Liver (tissue), 8 donors: ENCODE measurements at regions not wholly inside any gene's neighbourhood (a gene's known extent, or its start where the extent isn't known, plus 50 kb on each side); places are given as distances from the start of the nearest gene placed in this dataset.

Experiments used
- DNase-seq: peaks from one replicate; pipeline ENCODE4 v3.0.0-alpha.2; 2017; ENCODE audit warnings: low spot score
- H3K27ac ChIP-seq, 2 donors: one replicate each; pipeline ENCODE4 v1.7.0; 2013; ENCODE audit warnings: inconsistent platforms in 2 of 2, low read length in 2 of 2, control low read depth in 1 of 2, low read depth in 1 of 2, mild to moderate bottlenecking in 1 of 2
- H3K27me3 ChIP-seq, 4 donors: one replicate each; pipeline versions ENCODE4 v1.6.1 to v1.7.0; 2013; ENCODE audit warnings: low read length in 3 of 4, inconsistent platforms in 1 of 4, mild to moderate bottlenecking in 1 of 4, moderate library complexity in 1 of 4; ENCODE audit not compliant: control insufficient read depth in 4 of 4, insufficient read depth in 4 of 4
- H3K36me3 ChIP-seq, 4 donors: one replicate each; pipeline versions ENCODE4 v1.6.1 to v1.7.0; 2013; ENCODE audit warnings: low read length in 3 of 4, mild to moderate bottlenecking in 3 of 4, low read depth in 1 of 4, moderate library complexity in 1 of 4; ENCODE audit not compliant: control insufficient read depth in 4 of 4, insufficient read depth in 3 of 4
- H3K4me1 ChIP-seq, 4 donors: one replicate each; pipeline versions ENCODE4 v1.6.1 to v1.7.0; 2013; ENCODE audit warnings: low read length in 3 of 4, mild to moderate bottlenecking in 3 of 4, moderate library complexity in 1 of 4; ENCODE audit not compliant: control insufficient read depth in 4 of 4, insufficient read depth in 4 of 4
- H3K4me3 ChIP-seq, 3 donors: one replicate each; pipeline versions ENCODE4 v1.6.1 to v1.7.0; 2013; ENCODE audit warnings: low read length in 3 of 3, control low read depth in 1 of 3, low read depth in 1 of 3, mild to moderate bottlenecking in 1 of 3
- H3K9ac ChIP-seq, 2 donors: one replicate each; pipeline ENCODE4 v1.7.0; 2013; ENCODE audit warnings: low read length in 2 of 2, mild to moderate bottlenecking in 2 of 2, moderate library complexity in 2 of 2, control low read depth in 1 of 2, low read depth in 1 of 2
- H3K9me3 ChIP-seq, 4 donors: one replicate each; pipeline versions ENCODE4 v1.6.1 to v1.7.0; 2013; ENCODE audit warnings: low read length in 3 of 4; ENCODE audit not compliant: control insufficient read depth in 4 of 4
- EGR1 ChIP-seq, 2 donors: IDR thresholded peaks; 2 replicates each; pipeline ENCODE4 v1.6.1; 2016 to 2018; ENCODE audit warnings: antibody characterized with exemption in 2 of 2, low read depth in 2 of 2
- FOXA1 ChIP-seq: IDR thresholded peaks from 2 replicates; pipeline ENCODE4 v1.6.1; 2016; ENCODE audit warnings: antibody characterized with exemption
- FOXA2 ChIP-seq: IDR thresholded peaks from 2 replicates; pipeline ENCODE4 v1.6.1; 2016; ENCODE audit warnings: antibody characterized with exemption
- GABPA ChIP-seq, 2 donors: IDR thresholded peaks in 1 of 2; conservative IDR thresholded peaks in 1 of 2; 2 replicates each; pipeline ENCODE4 v1.6.1; 2016; ENCODE audit warnings: antibody characterized with exemption in 2 of 2, mild to moderate bottlenecking in 1 of 2, moderate library complexity in 1 of 2
- HNF4A ChIP-seq, 2 donors: conservative IDR thresholded peaks; 2 replicates each; pipeline ENCODE4 v1.6.1; 2016; ENCODE audit warnings: antibody characterized with exemption in 2 of 2, mild to moderate bottlenecking in 2 of 2
- HNF4G ChIP-seq: IDR thresholded peaks from 2 replicates; pipeline ENCODE4 v1.6.1; 2016; ENCODE audit warnings: antibody characterized with exemption
- JUND ChIP-seq, 2 donors: IDR thresholded peaks; 2 replicates each; pipeline ENCODE4 v1.6.1; 2016; ENCODE audit warnings: antibody characterized with exemption in 2 of 2
- NR2F2 ChIP-seq: IDR thresholded peaks from 2 replicates; pipeline ENCODE4 v1.6.1; 2016; ENCODE audit warnings: antibody characterized with exemption
- RAD21 ChIP-seq, 2 donors: IDR thresholded peaks; 2 replicates each; pipeline ENCODE4 v1.6.1; 2016; ENCODE audit warnings: antibody characterized with exemption in 2 of 2, mild to moderate bottlenecking in 2 of 2
- RXRA ChIP-seq, 2 donors: IDR thresholded peaks; 2 replicates each; pipeline ENCODE4 v1.6.1; 2017 to 2018; ENCODE audit warnings: antibody characterized with exemption in 2 of 2, mild to moderate bottlenecking in 1 of 2
- SP1 ChIP-seq: IDR thresholded peaks from 2 replicates; pipeline ENCODE4 v1.6.1; 2018; ENCODE audit warnings: antibody characterized with exemption, mild to moderate bottlenecking
- TAF1 ChIP-seq: conservative IDR thresholded peaks from 2 replicates; pipeline ENCODE4 v1.6.1; 2016; ENCODE audit warnings: antibody characterized with exemption, mild to moderate bottlenecking
- YY1 ChIP-seq: IDR thresholded peaks from 2 replicates; pipeline ENCODE4 v1.6.1; 2016; ENCODE audit warnings: antibody characterized with exemption, mild to moderate bottlenecking
- whole genome bisulfite sequencing: extraction: QIAGEN DNeasy Blood & Tissue Kit; methylation state at CpG from one replicate; pipeline ENCODE4 v1.1.7; 2013; 5-methylcytosine and 5-hydroxymethylcytosine counted together
- TF ChIP-seq, protein P1 (sequence below): IDR thresholded peaks from 2 replicates; pipeline ENCODE4 v1.6.1; 2016; ENCODE audit warnings: antibody characterized with exemption
- TF ChIP-seq, protein P2 (sequence below): fragments of 150-350 bp; IDR thresholded peaks from 2 replicates; pipeline ENCODE4 v1.5.1; 2017; ENCODE audit warnings: improper control_type of control experiment, low read depth, low read length; ENCODE audit not compliant: missing input control
- TF ChIP-seq, protein P3 (sequence below): IDR thresholded peaks from 2 replicates; pipeline ENCODE4 v1.6.1; 2016; ENCODE audit warnings: antibody characterized with exemption
- TF ChIP-seq, protein P4 (sequence below): IDR thresholded peaks from 2 replicates; pipeline ENCODE4 v1.6.1; 2016; ENCODE audit warnings: antibody characterized with exemption
- donor health status: healthy.
- donor health status: healthy.
- donor health status: healthy.
- donor health status: healthy.
- donor health status: healthy.

DNA sequence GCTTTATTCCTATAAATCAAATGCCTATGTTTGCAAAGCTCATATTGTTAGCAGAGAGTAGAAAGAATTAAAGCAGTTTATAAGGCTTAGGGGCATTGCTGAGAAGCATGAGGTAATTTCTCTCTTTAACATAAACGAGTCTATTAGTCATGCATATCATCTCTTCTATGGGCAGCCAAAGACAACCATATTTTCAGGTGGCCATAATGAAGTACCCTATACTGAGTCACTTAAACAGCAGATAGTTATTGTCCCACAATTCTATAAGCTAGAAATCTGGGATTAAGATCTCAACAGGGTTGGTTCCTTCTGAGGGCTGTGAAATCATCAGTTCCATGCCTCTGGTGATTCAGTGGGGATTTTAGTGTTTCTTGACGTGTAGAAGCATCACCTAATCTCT lies 277.5 kb downstream of the NR4A2 start:
- Histone ChIP-seq H3K4me1 (no peaks in the 10 kb centered on the region), H3K9me3 (no peaks in the 10 kb centered on the region), H3K27me3 (no peaks in the 10 kb centered on the region), H3K27ac (no peak overlapping the region), H3K4me3 (no peak overlapping the region), H3K36me3 (no peaks in the 10 kb centered on the region), H3K9ac (no peak overlapping the region)
- WGBS = 75% methylated on average over 2 of the region's 2 CpGs
- DNase-seq = no peak
- TF ChIP-seq SP1 (no peak), FOXA2 (no peak), FOXA1 (no peak), JUND (IDR thresholded peaks at IDR 0.05) (no peak), RAD21 (IDR thresholded peaks at IDR 0.05) (no peak), TAF1 (no peak), YY1 (no peak), RXRA (IDR thresholded peaks at IDR 0.05) (no peak), HNF4G (no peak), NR2F2 (no peak), HNF4A (conservative IDR thresholded peaks at IDR 0.05) (no peak), EGR1 (IDR thresholded peaks at IDR 0.05; ENCODE audit: low read depth in 2 of 2) (no peak)
- TF ChIP-seq, protein P1, sequence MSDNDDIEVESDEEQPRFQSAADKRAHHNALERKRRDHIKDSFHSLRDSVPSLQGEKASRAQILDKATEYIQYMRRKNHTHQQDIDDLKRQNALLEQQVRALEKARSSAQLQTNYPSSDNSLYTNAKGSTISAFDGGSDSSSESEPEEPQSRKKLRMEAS = no peak
- TF ChIP-seq, protein P2, sequence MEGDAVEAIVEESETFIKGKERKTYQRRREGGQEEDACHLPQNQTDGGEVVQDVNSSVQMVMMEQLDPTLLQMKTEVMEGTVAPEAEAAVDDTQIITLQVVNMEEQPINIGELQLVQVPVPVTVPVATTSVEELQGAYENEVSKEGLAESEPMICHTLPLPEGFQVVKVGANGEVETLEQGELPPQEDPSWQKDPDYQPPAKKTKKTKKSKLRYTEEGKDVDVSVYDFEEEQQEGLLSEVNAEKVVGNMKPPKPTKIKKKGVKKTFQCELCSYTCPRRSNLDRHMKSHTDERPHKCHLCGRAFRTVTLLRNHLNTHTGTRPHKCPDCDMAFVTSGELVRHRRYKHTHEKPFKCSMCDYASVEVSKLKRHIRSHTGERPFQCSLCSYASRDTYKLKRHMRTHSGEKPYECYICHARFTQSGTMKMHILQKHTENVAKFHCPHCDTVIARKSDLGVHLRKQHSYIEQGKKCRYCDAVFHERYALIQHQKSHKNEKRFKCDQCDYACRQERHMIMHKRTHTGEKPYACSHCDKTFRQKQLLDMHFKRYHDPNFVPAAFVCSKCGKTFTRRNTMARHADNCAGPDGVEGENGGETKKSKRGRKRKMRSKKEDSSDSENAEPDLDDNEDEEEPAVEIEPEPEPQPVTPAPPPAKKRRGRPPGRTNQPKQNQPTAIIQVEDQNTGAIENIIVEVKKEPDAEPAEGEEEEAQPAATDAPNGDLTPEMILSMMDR = no peak
- TF ChIP-seq, protein P3, sequence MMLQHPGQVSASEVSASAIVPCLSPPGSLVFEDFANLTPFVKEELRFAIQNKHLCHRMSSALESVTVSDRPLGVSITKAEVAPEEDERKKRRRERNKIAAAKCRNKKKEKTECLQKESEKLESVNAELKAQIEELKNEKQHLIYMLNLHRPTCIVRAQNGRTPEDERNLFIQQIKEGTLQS = no peak

DNA sequence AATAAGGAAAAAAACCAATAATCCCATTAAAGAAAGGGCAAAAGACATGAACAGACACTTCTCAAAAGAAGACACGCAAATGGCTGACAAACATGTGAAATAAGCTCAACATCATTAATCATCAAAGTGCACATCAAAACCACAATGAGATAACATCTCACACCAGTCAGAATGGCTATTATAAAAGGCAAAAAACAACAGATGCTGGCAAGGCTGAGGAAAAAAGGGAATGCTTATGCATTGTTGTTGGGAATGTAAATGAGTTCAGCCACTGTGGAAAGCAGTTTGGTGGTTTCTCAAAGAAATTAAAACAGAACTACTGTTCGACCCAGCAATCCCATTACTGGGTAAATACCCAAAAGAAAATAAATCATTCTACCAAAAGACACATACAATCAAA lies 285.6 kb downstream of the NR4A2 start:
- H3K27ac ChIP-seq = no peak overlapping the region

More for the DNA sequence above, 285.6 kb downstream of the NR4A2 start:
- H3K4me3 ChIP-seq = no peak overlapping the region
- no peak overlapping the region for H3K9ac ChIP-seq
- no peaks in the 10 kb centered on the region for H3K4me1 ChIP-seq
- no peaks in the 10 kb centered on the region for H3K9me3 ChIP-seq
- no peak for DNase-seq
- 77% methylated on average over 2 of the region's 2 CpGs for WGBS
- no peak for TF ChIP-seq GABPA (IDR thresholded peaks at IDR 0.05 in 1 of 2, conservative IDR thresholded peaks at IDR 0.05 in 1 of 2)
- TF ChIP-seq FOXA2 = no peak
- TF ChIP-seq NR2F2 = no peak
- TF ChIP-seq YY1 = no peak
- TF ChIP-seq FOXA1 = no peak
- TF ChIP-seq, protein P1 = no peak
- TF ChIP-seq JUND (IDR thresholded peaks at IDR 0.05) = no peak
- TF ChIP-seq EGR1 (IDR thresholded peaks at IDR 0.05; ENCODE audit: low read depth in 2 of 2) = no peak
- TF ChIP-seq, protein P2 = no peak
- TF ChIP-seq, protein P4, sequence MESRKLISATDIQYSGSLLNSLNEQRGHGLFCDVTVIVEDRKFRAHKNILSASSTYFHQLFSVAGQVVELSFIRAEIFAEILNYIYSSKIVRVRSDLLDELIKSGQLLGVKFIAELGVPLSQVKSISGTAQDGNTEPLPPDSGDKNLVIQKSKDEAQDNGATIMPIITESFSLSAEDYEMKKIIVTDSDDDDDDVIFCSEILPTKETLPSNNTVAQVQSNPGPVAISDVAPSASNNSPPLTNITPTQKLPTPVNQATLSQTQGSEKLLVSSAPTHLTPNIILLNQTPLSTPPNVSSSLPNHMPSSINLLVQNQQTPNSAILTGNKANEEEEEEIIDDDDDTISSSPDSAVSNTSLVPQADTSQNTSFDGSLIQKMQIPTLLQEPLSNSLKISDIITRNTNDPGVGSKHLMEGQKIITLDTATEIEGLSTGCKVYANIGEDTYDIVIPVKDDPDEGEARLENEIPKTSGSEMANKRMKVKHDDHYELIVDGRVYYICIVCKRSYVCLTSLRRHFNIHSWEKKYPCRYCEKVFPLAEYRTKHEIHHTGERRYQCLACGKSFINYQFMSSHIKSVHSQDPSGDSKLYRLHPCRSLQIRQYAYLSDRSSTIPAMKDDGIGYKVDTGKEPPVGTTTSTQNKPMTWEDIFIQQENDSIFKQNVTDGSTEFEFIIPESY = no peak
- no peak for TF ChIP-seq SP1
- TF ChIP-seq HNF4G = no peak
- TF ChIP-seq RAD21 (IDR thresholded peaks at IDR 0.05) = no peak
- H3K36me3 ChIP-seq = no peaks in the 10 kb centered on the region
- no peaks in the 10 kb centered on the region for H3K27me3 ChIP-seq
